HEK293 (cell line): ENCODE measurements at regions not wholly inside any gene's neighbourhood (a gene's known extent, or its start where the extent isn't known, plus 50 kb on each side); places are given as distances from the start of the nearest gene placed in this dataset.

Source experiments
- CTCF ChIA-PET: fragments of 350-600 bp; formaldehyde crosslinking; extraction: SDS; loops from one replicate; lab custom pipeline; 2021; ENCODE audit warnings: antibody characterized with exemption; lab: Yijun Ruan, JAX
- POLR2A ChIA-PET: fragments of 300-600 bp; formaldehyde crosslinking; extraction: SDS; loops from one replicate; lab custom pipeline; 2020; ENCODE audit warnings: antibody characterized with exemption, inconsistent platforms; lab: Yijun Ruan, JAX
- H3K27ac ChIP-seq: fragments of 200-500 bp; sonication (Bioruptor generic); 2 replicates; pipeline ENCODE4 v1.5.1; 2014; ENCODE audit warnings: low read depth, low read length, control low read depth, inconsistent platforms; ENCODE audit errors: extremely low read depth
- H3K36me3 ChIP-seq, 2 experiments: fragments of 200-500 bp in 1 of 2; sonication (Bioruptor generic) in 1 of 2; 1 replicate in 1 of 2; 2 replicates in 1 of 2; pipeline ENCODE4 v1.5.1; 2014 to 2017; ENCODE audit warnings: inconsistent platforms in 2 of 2, low read length in 2 of 2; ENCODE audit not compliant: control insufficient read depth in 2 of 2, insufficient read depth in 1 of 2
- H3K4me1 ChIP-seq: fragments of 200-500 bp; sonication (Bioruptor generic); 2 replicates; pipeline ENCODE4 v1.5.1; 2014; ENCODE audit warnings: mild to moderate bottlenecking, low read length, inconsistent platforms; ENCODE audit not compliant: control insufficient read depth, insufficient read depth
- H3K4me3 ChIP-seq: 2 replicates; pipeline ENCODE4 v1.5.1; 2011; ENCODE audit warnings: low read depth, mild to moderate bottlenecking, control low read depth, low read length, moderate library complexity
- H3K9me3 ChIP-seq: fragments of 200-500 bp; sonication (Bioruptor generic); 2 replicates; pipeline ENCODE4 v1.5.1; 2014; ENCODE audit warnings: low read depth, low read length, inconsistent platforms; ENCODE audit not compliant: control insufficient read depth, insufficient read depth
- BCL11B ChIP-seq: fragments of 450-650 bp; formaldehyde crosslinking; IDR thresholded peaks from 2 replicates; pipeline ENCODE4 v1.5.1; 2016; ENCODE audit warnings: low read depth, missing biosample characterization, missing genetic modification characterization
- FEZF1 ChIP-seq: fragments of 450-650 bp; formaldehyde crosslinking; IDR thresholded peaks from 2 replicates; pipeline ENCODE4 v1.5.1; 2016; ENCODE audit warnings: missing biosample characterization, missing genetic modification characterization
- KLF10 ChIP-seq: fragments of 450-650 bp; IDR thresholded peaks from 2 replicates; pipeline ENCODE4 v1.5.1; 2018; ENCODE audit warnings: missing biosample characterization, mild to moderate bottlenecking, missing genetic modification characterization
- KLF9 ChIP-seq: fragments of 450-650 bp; formaldehyde crosslinking; IDR thresholded peaks from 2 replicates; pipeline ENCODE4 v1.5.1; 2016; ENCODE audit warnings: missing biosample characterization, missing genetic modification characterization, low read depth
- ZIC2 ChIP-seq: fragments of 450-650 bp; formaldehyde crosslinking; IDR thresholded peaks from 2 replicates; pipeline ENCODE4 v1.5.1; 2016; ENCODE audit warnings: missing biosample characterization, missing genetic modification characterization
- ZNF155 ChIP-seq: fragments of 450-650 bp; formaldehyde crosslinking; IDR thresholded peaks from 2 replicates; pipeline ENCODE4 v1.5.1; 2016; ENCODE audit warnings: missing biosample characterization, missing genetic modification characterization
- ZNF184 ChIP-seq: fragments of 450-650 bp; IDR thresholded peaks from 2 replicates; pipeline ENCODE4 v1.5.1; 2018; ENCODE audit warnings: missing biosample characterization, mild to moderate bottlenecking, missing genetic modification characterization
- ZNF19 ChIP-seq: fragments of 450-650 bp; formaldehyde crosslinking; IDR thresholded peaks from 2 replicates; pipeline ENCODE4; 2016; ENCODE audit warnings: missing biosample characterization, missing genetic modification characterization, low read depth
- ZNF223 ChIP-seq: fragments of 450-650 bp; formaldehyde crosslinking; IDR thresholded peaks from 2 replicates; pipeline ENCODE4 v1.5.1; 2016; ENCODE audit warnings: missing biosample characterization, missing genetic modification characterization
- ZNF23 ChIP-seq: fragments of 450-650 bp; formaldehyde crosslinking; IDR thresholded peaks from 2 replicates; pipeline ENCODE4 v1.5.1; 2016; ENCODE audit warnings: missing biosample characterization, missing genetic modification characterization, borderline replicate concordance
- ZNF335 ChIP-seq: fragments of 450-650 bp; formaldehyde crosslinking; conservative IDR thresholded peaks from 2 replicates; pipeline ENCODE4 v1.5.1; 2016; ENCODE audit warnings: missing biosample characterization, missing genetic modification characterization
- ZNF600 ChIP-seq: fragments of 450-650 bp; formaldehyde crosslinking; IDR thresholded peaks from 2 replicates; pipeline ENCODE4 v1.5.1; 2016; ENCODE audit warnings: missing biosample characterization, missing genetic modification characterization
- TF ChIP-seq, protein P1 (sequence below): fragments of 450-650 bp; formaldehyde crosslinking; IDR thresholded peaks from 2 replicates; pipeline ENCODE4 v1.5.1; 2016; ENCODE audit warnings: missing biosample characterization, missing genetic modification characterization, borderline replicate concordance
- TF ChIP-seq, protein P2 (sequence below): fragments of 450-650 bp; formaldehyde crosslinking; IDR thresholded peaks from 2 replicates; pipeline ENCODE4 v1.5.1; 2016; ENCODE audit warnings: missing biosample characterization, missing genetic modification characterization

DNA sequence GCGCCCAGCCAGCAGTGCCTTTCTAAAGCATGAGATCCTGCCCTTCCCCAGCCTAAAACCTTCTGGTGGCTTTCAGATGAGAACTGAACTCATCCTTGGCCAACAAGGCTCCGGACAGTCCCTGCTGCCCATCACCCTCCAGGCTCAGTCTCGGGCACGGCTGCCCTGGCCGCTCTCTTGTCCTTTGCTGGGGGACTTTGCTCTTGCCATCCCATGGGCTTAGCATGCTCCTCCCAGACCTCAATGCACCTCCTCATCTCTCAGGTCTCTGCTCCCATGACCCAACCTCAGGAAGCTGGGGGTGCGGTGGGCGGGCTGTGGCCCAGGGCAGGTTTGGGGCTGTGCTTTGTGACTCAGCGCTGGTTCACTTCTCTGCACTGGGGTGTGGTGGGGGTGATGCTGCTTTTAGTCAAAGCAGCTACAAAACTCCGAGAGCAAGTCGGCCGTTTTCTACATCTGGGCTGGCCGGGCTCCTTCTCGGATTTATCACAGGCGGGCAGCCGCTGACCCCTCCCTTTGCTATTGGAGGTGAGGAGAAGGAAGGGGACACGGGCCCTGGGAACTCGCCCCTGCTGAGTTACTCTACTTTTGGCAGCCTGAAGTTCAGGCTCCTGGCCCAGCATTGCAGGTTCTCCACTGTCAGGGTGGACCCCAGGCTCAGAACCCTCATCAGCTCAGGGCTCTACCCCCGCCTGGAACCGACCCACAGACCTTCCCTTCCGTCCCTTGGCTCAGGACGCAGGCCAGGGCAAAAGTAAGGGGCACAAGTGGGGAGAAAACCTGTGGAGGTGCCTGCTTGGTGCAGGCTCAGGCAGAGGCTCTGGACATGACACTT, 90.6 kb upstream of the TAF1B start:
- TF ChIP-seq ZNF23 (tag by site-specific recombination) = no peak
- TF ChIP-seq ZNF335 (tag by site-specific recombination) = no peak
- TF ChIP-seq BCL11B (tag by site-specific recombination) = no peak
- ChIA-PET POLR2A (interaction anchor here (0.6 kb wide), 1 partner anchor 147 kb away, joined by 4 read pairs; no protein-coding TSS in a partner anchor), CTCF (interaction anchor here (1.8 kb wide), 1 partner anchor 18 kb away, joined by 9 read pairs; no protein-coding TSS in a partner anchor)

DNA sequence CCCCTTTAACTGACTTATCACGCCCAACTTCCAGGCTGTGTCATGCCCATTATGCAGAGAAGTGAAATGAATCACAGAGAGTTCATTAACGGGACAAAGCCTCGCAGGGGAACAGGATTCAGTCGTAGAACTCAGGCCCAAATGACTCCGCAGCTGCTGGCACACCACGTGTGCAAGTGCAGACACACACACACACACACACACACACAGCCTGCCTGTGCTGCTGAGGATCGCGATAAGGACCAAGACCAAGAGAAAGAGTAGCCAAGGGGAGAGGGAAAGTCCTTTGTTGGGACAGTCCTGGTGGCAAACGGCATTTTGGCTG, 90.0 kb upstream of the TAF1B start:
- Histone ChIP-seq H3K9me3 (no peaks in the 10 kb centered on the region), H3K27ac (no peak overlapping the region), H3K4me1 (no peaks in the 10 kb centered on the region), H3K36me3 (no peaks in the 10 kb centered on the region), H3K4me3 (no peak overlapping the region)
- TF ChIP-seq, protein P1, sequence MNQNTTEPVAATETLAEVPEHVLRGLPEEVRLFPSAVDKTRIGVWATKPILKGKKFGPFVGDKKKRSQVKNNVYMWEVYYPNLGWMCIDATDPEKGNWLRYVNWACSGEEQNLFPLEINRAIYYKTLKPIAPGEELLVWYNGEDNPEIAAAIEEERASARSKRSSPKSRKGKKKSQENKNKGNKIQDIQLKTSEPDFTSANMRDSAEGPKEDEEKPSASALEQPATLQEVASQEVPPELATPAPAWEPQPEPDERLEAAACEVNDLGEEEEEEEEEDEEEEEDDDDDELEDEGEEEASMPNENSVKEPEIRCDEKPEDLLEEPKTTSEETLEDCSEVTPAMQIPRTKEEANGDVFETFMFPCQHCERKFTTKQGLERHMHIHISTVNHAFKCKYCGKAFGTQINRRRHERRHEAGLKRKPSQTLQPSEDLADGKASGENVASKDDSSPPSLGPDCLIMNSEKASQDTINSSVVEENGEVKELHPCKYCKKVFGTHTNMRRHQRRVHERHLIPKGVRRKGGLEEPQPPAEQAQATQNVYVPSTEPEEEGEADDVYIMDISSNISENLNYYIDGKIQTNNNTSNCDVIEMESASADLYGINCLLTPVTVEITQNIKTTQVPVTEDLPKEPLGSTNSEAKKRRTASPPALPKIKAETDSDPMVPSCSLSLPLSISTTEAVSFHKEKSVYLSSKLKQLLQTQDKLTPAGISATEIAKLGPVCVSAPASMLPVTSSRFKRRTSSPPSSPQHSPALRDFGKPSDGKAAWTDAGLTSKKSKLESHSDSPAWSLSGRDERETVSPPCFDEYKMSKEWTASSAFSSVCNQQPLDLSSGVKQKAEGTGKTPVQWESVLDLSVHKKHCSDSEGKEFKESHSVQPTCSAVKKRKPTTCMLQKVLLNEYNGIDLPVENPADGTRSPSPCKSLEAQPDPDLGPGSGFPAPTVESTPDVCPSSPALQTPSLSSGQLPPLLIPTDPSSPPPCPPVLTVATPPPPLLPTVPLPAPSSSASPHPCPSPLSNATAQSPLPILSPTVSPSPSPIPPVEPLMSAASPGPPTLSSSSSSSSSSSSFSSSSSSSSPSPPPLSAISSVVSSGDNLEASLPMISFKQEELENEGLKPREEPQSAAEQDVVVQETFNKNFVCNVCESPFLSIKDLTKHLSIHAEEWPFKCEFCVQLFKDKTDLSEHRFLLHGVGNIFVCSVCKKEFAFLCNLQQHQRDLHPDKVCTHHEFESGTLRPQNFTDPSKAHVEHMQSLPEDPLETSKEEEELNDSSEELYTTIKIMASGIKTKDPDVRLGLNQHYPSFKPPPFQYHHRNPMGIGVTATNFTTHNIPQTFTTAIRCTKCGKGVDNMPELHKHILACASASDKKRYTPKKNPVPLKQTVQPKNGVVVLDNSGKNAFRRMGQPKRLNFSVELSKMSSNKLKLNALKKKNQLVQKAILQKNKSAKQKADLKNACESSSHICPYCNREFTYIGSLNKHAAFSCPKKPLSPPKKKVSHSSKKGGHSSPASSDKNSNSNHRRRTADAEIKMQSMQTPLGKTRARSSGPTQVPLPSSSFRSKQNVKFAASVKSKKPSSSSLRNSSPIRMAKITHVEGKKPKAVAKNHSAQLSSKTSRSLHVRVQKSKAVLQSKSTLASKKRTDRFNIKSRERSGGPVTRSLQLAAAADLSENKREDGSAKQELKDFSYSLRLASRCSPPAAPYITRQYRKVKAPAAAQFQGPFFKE (tag by site-specific recombination) = no peak
- peak; percentile 20; the same call in 1 of the 2 replicates for TF ChIP-seq ZNF600 (tag by site-specific recombination)
- CTCF ChIA-PET = interaction anchor here (1.8 kb wide), 1 partner anchor 17 kb away, joined by 9 read pairs; no protein-coding TSS in a partner anchor
- POLR2A ChIA-PET = no interaction called here

More for the DNA sequence above, 90.6 kb upstream of the TAF1B start:
- H3K4me3 ChIP-seq = no peak overlapping the region
- no peak overlapping the region for H3K27ac ChIP-seq
- no peaks in the 10 kb centered on the region for H3K36me3 ChIP-seq
- no peaks in the 10 kb centered on the region for H3K4me1 ChIP-seq
- no peaks in the 10 kb centered on the region for H3K9me3 ChIP-seq

DNA sequence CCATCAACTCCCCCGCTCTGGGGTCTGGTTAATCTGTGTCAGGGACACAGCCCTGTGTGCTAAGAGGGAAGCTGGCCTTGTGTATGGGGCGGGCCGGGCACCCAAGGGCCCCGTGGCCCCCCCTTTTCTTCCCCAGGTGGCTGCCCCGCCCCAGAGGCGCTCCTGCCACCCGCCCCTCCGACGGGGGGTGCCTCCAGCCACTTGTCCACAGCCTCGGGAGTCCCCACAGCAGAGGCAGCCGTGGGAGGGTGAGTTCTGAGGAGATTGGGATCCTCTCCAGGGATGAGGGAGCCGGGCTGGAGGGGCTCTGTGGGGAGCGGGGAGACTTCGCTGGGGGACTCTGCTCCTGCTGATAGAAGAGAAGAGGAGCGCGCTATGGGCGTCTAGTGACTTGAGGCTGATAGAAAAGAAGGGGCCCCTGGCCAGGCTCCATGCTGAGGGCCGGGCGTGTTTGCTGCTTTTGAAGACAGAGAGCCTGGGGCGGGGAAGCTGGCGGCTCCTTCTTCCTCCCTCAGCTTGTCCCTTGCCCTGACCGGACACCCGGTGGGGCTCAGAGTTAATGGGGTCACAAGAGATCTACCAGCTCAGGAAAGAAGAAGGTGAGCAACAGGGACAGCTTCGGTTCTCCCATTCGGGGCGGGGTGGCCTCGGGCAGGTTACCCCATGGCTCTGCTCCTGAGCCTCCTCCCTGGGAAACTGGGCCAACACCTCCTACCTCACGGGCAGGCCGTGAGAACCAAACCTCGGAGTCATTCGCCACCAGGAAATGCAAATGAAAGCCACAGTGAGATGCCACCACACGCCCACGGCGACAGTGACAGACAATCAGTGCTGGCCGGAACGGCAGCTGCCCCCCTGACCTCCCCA, 89.4 kb upstream of the TAF1B start:
- POLR2A ChIA-PET = no interaction called here
- no peak overlapping the region for H3K27ac ChIP-seq

DNA sequence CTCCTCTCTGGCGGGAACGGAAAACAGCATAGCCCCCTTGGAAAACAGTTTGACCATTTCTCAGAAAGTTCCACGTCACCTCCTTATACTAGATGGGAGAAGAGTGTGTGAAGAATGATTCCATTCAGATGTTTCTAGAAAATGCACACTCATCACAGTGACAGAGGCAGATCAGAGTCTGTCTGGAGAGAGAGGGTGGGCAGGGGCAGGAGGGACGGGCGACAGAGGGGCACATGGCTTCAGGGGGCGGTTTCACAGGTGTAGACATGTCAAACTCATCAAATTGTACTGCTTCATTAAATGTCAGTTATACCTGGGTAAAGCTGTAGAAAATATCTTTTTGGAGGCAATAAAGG, 88.8 kb upstream of the TAF1B start:
- Histone ChIP-seq H3K27ac (no peak overlapping the region), H3K4me1 (no peaks in the 10 kb centered on the region), H3K4me3 (no peak overlapping the region), H3K9me3 (no peaks in the 10 kb centered on the region), H3K36me3 (no peaks in the 10 kb centered on the region)
- POLR2A ChIA-PET = no interaction called here
- CTCF ChIA-PET = no interaction called here
- no peak for TF ChIP-seq KLF10 (tag by site-specific recombination)
- no peak for TF ChIP-seq ZNF155 (tag by site-specific recombination)
- no peak for TF ChIP-seq KLF9 (tag by site-specific recombination)
- TF ChIP-seq, protein P2, sequence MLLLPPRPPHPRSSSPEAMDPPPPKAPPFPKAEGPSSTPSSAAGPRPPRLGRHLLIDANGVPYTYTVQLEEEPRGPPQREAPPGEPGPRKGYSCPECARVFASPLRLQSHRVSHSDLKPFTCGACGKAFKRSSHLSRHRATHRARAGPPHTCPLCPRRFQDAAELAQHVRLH = no peak
- TF ChIP-seq FEZF1 (tag by site-specific recombination) = no peak
- no peak for TF ChIP-seq ZNF184 (tag by site-specific recombination)
- no peak for TF ChIP-seq ZNF19

More for the DNA sequence above, 89.4 kb upstream of the TAF1B start:
- TF ChIP-seq ZIC2 (peak; percentile 50), ZNF223 (no peak)
- H3K36me3 ChIP-seq = no peaks in the 10 kb centered on the region
- H3K4me1 ChIP-seq = no peaks in the 10 kb centered on the region
- CTCF ChIA-PET = interaction anchor here (1.8 kb wide), 1 partner anchor 16 kb away, joined by 9 read pairs; no protein-coding TSS in a partner anchor
- no peaks in the 10 kb centered on the region for H3K9me3 ChIP-seq
- H3K4me3 ChIP-seq = no peak overlapping the region
